Gastrocnemius medialis (tissue), 4 donors: ENCODE measurements at regions not wholly inside any gene's neighbourhood (a gene's known extent, or its start where the extent isn't known, plus 50 kb on each side); places are given as distances from the start of the nearest gene placed in this dataset.

Experiments used
- CTCF ChIP-seq, 5 experiments: fragments of 450-650 bp in 3 of 5; fragments of 200-600 bp in 2 of 5; sonication (generic) in 2 of 5; IDR thresholded peaks in 4 of 5; conservative IDR thresholded peaks in 1 of 5; 1 replicate in 4 of 5; 2 replicates in 1 of 5; pipeline ENCODE4 v1.5.1; 2016 to 2019; ENCODE audit warnings: antibody characterized with exemption in 5 of 5, mild to moderate bottlenecking in 3 of 5, moderate library complexity in 3 of 5
- POLR2A ChIP-seq, 2 donors: fragments of 450-650 bp; IDR thresholded peaks; one replicate each; pipeline ENCODE4 v1.6.1; 2017; ENCODE audit warnings: antibody characterized with exemption in 2 of 2, mild to moderate bottlenecking in 2 of 2, moderate library complexity in 2 of 2

- no peak for TF ChIP-seq CTCF (IDR thresholded peaks at IDR 0.05 in 4 of 5, conservative IDR thresholded peaks at IDR 0.05 in 1 of 5)
- no peak for TF ChIP-seq POLR2A (IDR thresholded peaks at IDR 0.05)
Measured at GRCh38 chr1:98045767-98046641, 125.2 kb upstream of the DPYD start.
